RWPE2 (cell line): ENCODE measurements at regions not wholly inside any gene's neighbourhood (a gene's known extent, or its start where the extent isn't known, plus 50 kb on each side); places are given as distances from the start of the nearest gene placed in this dataset.

Source experiments
- ATAC-seq: fragments of 200-7000 bp; cut with Tn5 transposase; 3 replicates; pipeline ENCODE4 v1.9.1; 2021; ENCODE audit warnings: low read depth
- DNase-seq: peaks from one replicate; pipeline ENCODE4 v3.0.0-alpha.2; 2020; ENCODE audit warnings: low spot score
- H3K27ac ChIP-seq: fragments of 450-650 bp; 2 replicates; pipeline ENCODE4 v1.5.1; 2017; ENCODE audit warnings: mild to moderate bottlenecking; ENCODE audit not compliant: poor library complexity, severe bottlenecking
- H3K27me3 ChIP-seq: fragments of 250-450 bp; sonication (Bioruptor Pico); 2 replicates; pipeline ENCODE4 v1.5.1; 2021; ENCODE audit warnings: mild to moderate bottlenecking, moderate library complexity; ENCODE audit not compliant: insufficient read depth, poor library complexity, severe bottlenecking
- H3K36me3 ChIP-seq: fragments of 250-450 bp; sonication (Bioruptor Pico); 2 replicates; pipeline ENCODE4 v1.5.1; 2020; ENCODE audit warnings: low read depth, mild to moderate bottlenecking, moderate library complexity
- H3K4me1 ChIP-seq: fragments of 250-450 bp; sonication (Bioruptor Pico); 2 replicates; pipeline ENCODE4 v1.5.1; 2021; ENCODE audit warnings: mild to moderate bottlenecking, moderate library complexity; ENCODE audit not compliant: insufficient read depth, poor library complexity, severe bottlenecking
- H3K4me3 ChIP-seq: fragments of 250-450 bp; sonication (Bioruptor Pico); 2 replicates; pipeline ENCODE4 v1.5.1; 2021; ENCODE audit warnings: mild to moderate bottlenecking, moderate library complexity; ENCODE audit not compliant: severe bottlenecking
- H3K9me3 ChIP-seq: fragments of 250-450 bp; sonication (Bioruptor Pico); 2 replicates; pipeline ENCODE4 v1.5.1; 2021; ENCODE audit warnings: mild to moderate bottlenecking, moderate library complexity; ENCODE audit not compliant: severe bottlenecking
- CTCF ChIP-seq: fragments of 450-650 bp; IDR thresholded peaks from one replicate; pipeline ENCODE4 v1.5.1; 2017; ENCODE audit warnings: mild to moderate bottlenecking, moderate library complexity; ENCODE audit not compliant: poor library complexity, severe bottlenecking

- Histone ChIP-seq H3K27me3 (peaks cover 23% of the 10 kb centered on the region), H3K36me3 (no peaks in the 10 kb centered on the region), H3K27ac (no peak overlapping the region), H3K4me3 (no peak overlapping the region), H3K9me3 (no peaks in the 10 kb centered on the region), H3K4me1 (no peaks in the 10 kb centered on the region)
- no peak for TF ChIP-seq CTCF
- no peak for ATAC-seq
- no peak for DNase-seq
Observed at GRCh38 chr11:116589402-116589801, 183.4 kb downstream of the BUD13 start.

- peaks cover 27% of the 10 kb centered on the region for H3K27me3 ChIP-seq
- ATAC-seq = no peak
- TF ChIP-seq CTCF = no peak
Observed at GRCh38 chr11:116586392-116586791, 186.4 kb downstream of the BUD13 start.

GRCh38 chr11:116582571-116582970, 190.2 kb downstream of the BUD13 start:
- H3K9me3 ChIP-seq = no peaks in the 10 kb centered on the region
- no peak for DNase-seq
- H3K4me1 ChIP-seq = no peaks in the 10 kb centered on the region
- no peak overlapping the region for H3K27ac ChIP-seq
- peaks cover 60% of the 10 kb centered on the region for H3K27me3 ChIP-seq
- TF ChIP-seq CTCF = no peak
- no peaks in the 10 kb centered on the region for H3K36me3 ChIP-seq
- H3K4me3 ChIP-seq = no peak overlapping the region
- ATAC-seq = no peak

More at GRCh38 chr11:116586392-116586791, 186.4 kb downstream of the BUD13 start:
- no peak overlapping the region for H3K4me3 ChIP-seq
- no peaks in the 10 kb centered on the region for H3K9me3 ChIP-seq
- no peaks in the 10 kb centered on the region for H3K36me3 ChIP-seq
- DNase-seq = no peak
- no peak overlapping the region for H3K27ac ChIP-seq
- H3K4me1 ChIP-seq = no peaks in the 10 kb centered on the region

GRCh38 chr11:116581349-116581748, 191.4 kb downstream of the BUD13 start:
- Histone ChIP-seq H3K27ac (no peak overlapping the region), H3K4me1 (no peaks in the 10 kb centered on the region), H3K27me3 (peaks cover 60% of the 10 kb centered on the region), H3K36me3 (no peaks in the 10 kb centered on the region), H3K9me3 (no peaks in the 10 kb centered on the region), H3K4me3 (no peak overlapping the region)
- ATAC-seq = no peak
- no peak for TF ChIP-seq CTCF
- DNase-seq = no peak

GRCh38 chr11:116580799-116581198, 192.0 kb downstream of the BUD13 start:
- ATAC-seq = no peak
- Histone ChIP-seq H3K27ac (no peak overlapping the region), H3K4me3 (no peak overlapping the region), H3K36me3 (no peaks in the 10 kb centered on the region), H3K27me3 (peaks cover 60% of the 10 kb centered on the region), H3K4me1 (no peaks in the 10 kb centered on the region), H3K9me3 (no peaks in the 10 kb centered on the region)
- no peak for TF ChIP-seq CTCF
- no peak for DNase-seq
